LNCaP clone FGC (cell line): ENCODE measurements at regions not wholly inside any gene's neighbourhood (a gene's known extent, or its start where the extent isn't known, plus 50 kb on each side); places are given as distances from the start of the nearest gene placed in this dataset.

Source experiments
- DNase-seq: peaks from one replicate; pipeline ENCODE4 v3.0.0-alpha.2; 2011; ENCODE audit warnings: low read depth
- H3K4me3 ChIP-seq: 2 replicates; pipeline ENCODE4 v1.5.1; 2011; ENCODE audit warnings: mild to moderate bottlenecking, low read depth, low read length, control low read depth
- TF ChIP-seq, protein P1 (sequence below): IDR thresholded peaks from 2 replicates; pipeline ENCODE4 v1.5.1; 2012; ENCODE audit warnings: mild to moderate bottlenecking; ENCODE audit not compliant: control insufficient read depth, insufficient read depth; ENCODE audit errors: extremely low read depth

- TF ChIP-seq, protein P1, sequence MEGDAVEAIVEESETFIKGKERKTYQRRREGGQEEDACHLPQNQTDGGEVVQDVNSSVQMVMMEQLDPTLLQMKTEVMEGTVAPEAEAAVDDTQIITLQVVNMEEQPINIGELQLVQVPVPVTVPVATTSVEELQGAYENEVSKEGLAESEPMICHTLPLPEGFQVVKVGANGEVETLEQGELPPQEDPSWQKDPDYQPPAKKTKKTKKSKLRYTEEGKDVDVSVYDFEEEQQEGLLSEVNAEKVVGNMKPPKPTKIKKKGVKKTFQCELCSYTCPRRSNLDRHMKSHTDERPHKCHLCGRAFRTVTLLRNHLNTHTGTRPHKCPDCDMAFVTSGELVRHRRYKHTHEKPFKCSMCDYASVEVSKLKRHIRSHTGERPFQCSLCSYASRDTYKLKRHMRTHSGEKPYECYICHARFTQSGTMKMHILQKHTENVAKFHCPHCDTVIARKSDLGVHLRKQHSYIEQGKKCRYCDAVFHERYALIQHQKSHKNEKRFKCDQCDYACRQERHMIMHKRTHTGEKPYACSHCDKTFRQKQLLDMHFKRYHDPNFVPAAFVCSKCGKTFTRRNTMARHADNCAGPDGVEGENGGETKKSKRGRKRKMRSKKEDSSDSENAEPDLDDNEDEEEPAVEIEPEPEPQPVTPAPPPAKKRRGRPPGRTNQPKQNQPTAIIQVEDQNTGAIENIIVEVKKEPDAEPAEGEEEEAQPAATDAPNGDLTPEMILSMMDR, result no peak
These were observed 156.6 kb upstream of the LHCGR start for GRCh38 chr2:48912110-48912509.

DNA sequence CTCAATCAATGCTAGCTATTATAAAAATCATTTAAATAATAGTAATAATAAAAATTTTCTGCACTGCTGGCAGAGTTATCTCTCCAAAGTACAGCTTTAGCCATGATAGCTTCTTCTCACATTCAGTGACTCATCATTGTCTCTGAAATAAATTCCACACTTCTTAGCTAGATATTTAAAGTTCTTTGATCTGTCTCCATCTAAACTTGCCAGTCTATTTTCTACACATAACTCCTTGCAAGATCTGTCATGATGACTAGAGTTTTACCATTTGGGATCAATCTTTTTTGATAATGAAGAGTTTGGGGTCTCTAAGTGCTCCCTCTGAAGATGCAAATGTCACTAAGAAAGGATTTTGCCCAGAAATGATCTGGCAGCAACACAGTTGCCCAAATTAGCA is 155.4 kb upstream of the LHCGR start:
- H3K4me3 ChIP-seq, result no peak overlapping the region
- no peak for DNase-seq
- TF ChIP-seq, protein P1, result no peak

More at GRCh38 chr2:48912110-48912509, 156.6 kb upstream of the LHCGR start:
- no peak for DNase-seq
- H3K4me3 ChIP-seq, result no peak overlapping the region

- H3K4me3 ChIP-seq, result no peak overlapping the region
- TF ChIP-seq, protein P1, result no peak
- DNase-seq, result no peak
These were observed 151.1 kb upstream of the LHCGR start for GRCh38 chr2:48906633-48907032.

GRCh38 chr2:48905696-48906095 is 150.2 kb upstream of the LHCGR start:
- TF ChIP-seq, protein P1, result no peak
- no peak overlapping the region for H3K4me3 ChIP-seq
- DNase-seq, result no peak

GRCh38 chr2:48902521-48902920 is 147.0 kb upstream of the LHCGR start:
- no peak for DNase-seq
- TF ChIP-seq, protein P1, result no peak
- H3K4me3 ChIP-seq, result no peak overlapping the region

DNA sequence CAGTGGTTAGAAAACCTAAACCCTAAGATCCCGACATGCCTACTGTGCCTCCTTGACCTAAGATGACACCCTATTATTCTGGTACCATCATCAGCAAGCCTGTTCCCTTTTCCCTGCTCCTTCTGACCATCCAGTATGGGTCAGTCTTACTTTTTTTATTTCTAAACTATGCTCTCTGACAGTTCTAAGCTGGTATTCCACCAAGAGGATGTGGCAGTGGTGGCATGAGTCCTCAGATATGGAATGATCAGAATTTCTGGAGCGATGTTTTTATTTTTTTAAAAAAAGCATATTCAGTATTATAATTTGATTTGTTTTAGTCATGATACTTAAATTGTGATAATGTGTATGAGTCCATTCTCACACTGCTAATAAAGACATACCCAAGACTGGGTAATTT is 145.9 kb upstream of the LHCGR start:
- TF ChIP-seq, protein P1, result no peak
- no peak overlapping the region for H3K4me3 ChIP-seq
- DNase-seq, result no peak

- no peak overlapping the region for H3K4me3 ChIP-seq
- TF ChIP-seq, protein P1, result no peak
- DNase-seq, result no peak
These were observed 145.5 kb upstream of the LHCGR start for GRCh38 chr2:48901015-48901343.
